ENCODE measurements at regions not wholly inside any gene's neighbourhood (a gene's known extent, or its start where the extent isn't known, plus 50 kb on each side); places are given as distances from the start of the nearest gene placed in this dataset.

- TF ChIP-seq CTCF (IDR thresholded peaks at IDR 0.05) (no peak), POLR2A (IDR thresholded peaks at IDR 0.05) (no peak), POLR2AphosphoS5 (IDR thresholded peaks at IDR 0.05) (no peak), EP300 (IDR thresholded peaks at IDR 0.05; ENCODE audit: low read depth) (no peak)
Measured at GRCh38 chr2:224223851-224224555, 177.9 kb downstream of the FAM124B start.

Measured in transverse colon (tissue), 4 donors.